OCI-LY1 (cell line): ENCODE measurements at regions not wholly inside any gene's neighbourhood (a gene's known extent, or its start where the extent isn't known, plus 50 kb on each side); places are given as distances from the start of the nearest gene placed in this dataset.

Source experiments
- H2AFZ ChIP-seq: fragments of 200-600 bp; sonication (generic), shearing (Covaris generic); 2 replicates; pipeline ENCODE4 v1.6.0; 2014; ENCODE audit warnings: antibody characterized with exemption, mild to moderate bottlenecking, low read length
- H3F3A ChIP-seq: fragments of 200-600 bp; sonication (generic), shearing (Covaris generic); 2 replicates; pipeline ENCODE4 v1.6.0; 2014; ENCODE audit warnings: mild to moderate bottlenecking, antibody characterized with exemption, low read length, moderate library complexity; ENCODE audit not compliant: insufficient read depth
- H3K27ac ChIP-seq: fragments of 200-600 bp; sonication (generic); 2 replicates; pipeline ENCODE4 v1.5.1; 2014; ENCODE audit warnings: low read length, mixed run types, mild to moderate bottlenecking, low read depth; ENCODE audit not compliant: poor library complexity, severe bottlenecking
- H3K27me3 ChIP-seq: fragments of 200-600 bp; sonication (generic); 2 replicates; pipeline ENCODE4 v1.6.0; 2014; ENCODE audit warnings: antibody characterized with exemption, mild to moderate bottlenecking, low read length, moderate library complexity; ENCODE audit not compliant: insufficient read depth
- H3K36me3 ChIP-seq: fragments of 200-600 bp; sonication (generic); 2 replicates; pipeline ENCODE4 v1.6.1; 2014; ENCODE audit warnings: mild to moderate bottlenecking, antibody characterized with exemption, low read length, moderate library complexity, mixed read lengths; ENCODE audit not compliant: insufficient read depth
- H3K4me1 ChIP-seq: fragments of 200-600 bp; sonication (generic); 2 replicates; pipeline ENCODE4 v1.5.1; 2014; ENCODE audit warnings: mild to moderate bottlenecking, low read length, moderate library complexity; ENCODE audit not compliant: insufficient read depth, severe bottlenecking
- H3K4me2 ChIP-seq: fragments of 200-600 bp; sonication (generic), shearing (Covaris generic); 2 replicates; pipeline ENCODE4 v1.6.1; 2014; ENCODE audit warnings: low read length
- H3K4me3 ChIP-seq: fragments of 200-600 bp; sonication (generic); 2 replicates; pipeline ENCODE4 v1.5.1; 2014; ENCODE audit warnings: low read length, low read depth, mild to moderate bottlenecking, mixed read lengths; ENCODE audit not compliant: poor library complexity, severe bottlenecking
- H3K79me2 ChIP-seq: fragments of 200-600 bp; shearing (Covaris generic); 2 replicates; pipeline ENCODE4 v1.6.1; 2016; ENCODE audit warnings: mixed run types, low read length, mixed read lengths; ENCODE audit not compliant: insufficient read depth
- H3K9ac ChIP-seq: fragments of 200-600 bp; sonication (generic), shearing (Covaris generic); 2 replicates; pipeline ENCODE4 v1.6.1; 2014; ENCODE audit warnings: mild to moderate bottlenecking, low read length, mixed read lengths
- H3K9me2 ChIP-seq: fragments of 200-600 bp; sonication (generic), shearing (Covaris generic); 2 replicates; pipeline ENCODE4 v1.6.1; 2014; ENCODE audit warnings: low read depth, mild to moderate bottlenecking, low read length, mixed read lengths
- H3K9me3 ChIP-seq: fragments of 200-600 bp; shearing (Covaris generic); 2 replicates; pipeline ENCODE4 v1.6.1; 2014; ENCODE audit warnings: low read length, mixed read lengths
- H4K20me1 ChIP-seq: fragments of 200-600 bp; sonication (generic), shearing (Covaris generic); 2 replicates; pipeline ENCODE4 v1.6.0; 2016; ENCODE audit warnings: mild to moderate bottlenecking, low read length; ENCODE audit not compliant: insufficient read depth
- EZH2 ChIP-seq: fragments of 200-600 bp; sonication (generic), shearing (Covaris generic); IDR thresholded peaks from 2 replicates; pipeline ENCODE4 v1.8.0; 2017; ENCODE audit warnings: borderline replicate concordance, mixed run types, mild to moderate bottlenecking, antibody characterized with exemption, low read length, moderate library complexity, mixed read lengths
- TF ChIP-seq, protein P1 (sequence below): fragments of 200-600 bp; sonication (generic), shearing (Covaris generic); IDR thresholded peaks from 2 replicates; pipeline ENCODE4 v1.5.1; 2017; ENCODE audit warnings: mild to moderate bottlenecking, antibody characterized with exemption, low read length, moderate library complexity, mixed read lengths

DNA sequence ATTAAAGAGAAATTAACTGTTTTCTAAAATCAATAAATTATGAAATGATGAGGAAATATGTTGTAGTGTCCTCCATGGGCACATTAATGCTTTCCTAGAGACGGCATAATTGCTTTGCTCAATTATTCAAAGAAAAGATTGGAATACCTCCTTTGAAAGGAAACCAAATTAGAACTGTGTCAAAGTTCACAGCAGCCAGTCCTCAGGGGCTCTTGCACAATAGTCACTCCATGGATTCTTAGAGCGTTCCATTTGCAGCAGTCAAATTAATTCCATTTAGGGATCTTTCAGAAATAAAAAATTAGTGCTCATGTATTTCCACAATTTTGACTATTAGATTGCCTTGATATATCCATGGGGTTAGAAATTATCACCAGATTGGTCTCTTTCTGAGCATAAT lies 841.6 kb upstream of the DPPA4 start:
- Histone ChIP-seq H3K9ac (no peak overlapping the region), H3K4me1 (no peaks in the 10 kb centered on the region), H2AFZ (no peak overlapping the region), H3K36me3 (no peaks in the 10 kb centered on the region), H3K27me3 (no peaks in the 10 kb centered on the region), H3K9me2 (no peaks in the 10 kb centered on the region), H3K4me2 (no peak overlapping the region), H3K4me3 (no peak overlapping the region), H3K79me2 (no peaks in the 10 kb centered on the region), H3F3A (no peaks in the 10 kb centered on the region), H4K20me1 (no peaks in the 10 kb centered on the region), H3K9me3 (no peaks in the 10 kb centered on the region), H3K27ac (no peak overlapping the region)
- TF ChIP-seq, protein P1, sequence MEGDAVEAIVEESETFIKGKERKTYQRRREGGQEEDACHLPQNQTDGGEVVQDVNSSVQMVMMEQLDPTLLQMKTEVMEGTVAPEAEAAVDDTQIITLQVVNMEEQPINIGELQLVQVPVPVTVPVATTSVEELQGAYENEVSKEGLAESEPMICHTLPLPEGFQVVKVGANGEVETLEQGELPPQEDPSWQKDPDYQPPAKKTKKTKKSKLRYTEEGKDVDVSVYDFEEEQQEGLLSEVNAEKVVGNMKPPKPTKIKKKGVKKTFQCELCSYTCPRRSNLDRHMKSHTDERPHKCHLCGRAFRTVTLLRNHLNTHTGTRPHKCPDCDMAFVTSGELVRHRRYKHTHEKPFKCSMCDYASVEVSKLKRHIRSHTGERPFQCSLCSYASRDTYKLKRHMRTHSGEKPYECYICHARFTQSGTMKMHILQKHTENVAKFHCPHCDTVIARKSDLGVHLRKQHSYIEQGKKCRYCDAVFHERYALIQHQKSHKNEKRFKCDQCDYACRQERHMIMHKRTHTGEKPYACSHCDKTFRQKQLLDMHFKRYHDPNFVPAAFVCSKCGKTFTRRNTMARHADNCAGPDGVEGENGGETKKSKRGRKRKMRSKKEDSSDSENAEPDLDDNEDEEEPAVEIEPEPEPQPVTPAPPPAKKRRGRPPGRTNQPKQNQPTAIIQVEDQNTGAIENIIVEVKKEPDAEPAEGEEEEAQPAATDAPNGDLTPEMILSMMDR, result no peak
- TF ChIP-seq EZH2, result no peak

DNA sequence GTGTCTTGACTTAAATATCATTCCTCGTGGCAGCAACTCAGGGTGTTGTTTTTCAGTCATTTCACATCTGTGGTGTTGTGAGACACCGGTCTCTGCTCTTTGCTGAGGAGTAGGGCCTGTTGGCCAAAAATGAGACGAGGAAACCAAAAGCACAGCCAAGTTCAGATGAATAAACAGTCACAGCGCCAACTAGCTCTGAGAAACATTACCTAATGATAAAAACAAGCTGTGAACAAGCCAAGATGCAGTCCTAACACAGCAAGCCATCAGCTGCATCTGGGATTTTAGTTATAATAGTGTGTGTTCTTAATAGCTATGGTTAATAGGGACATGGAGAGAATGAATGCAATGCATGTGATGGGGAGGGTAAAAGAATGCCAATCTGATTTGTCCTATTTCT lies 843.4 kb upstream of the DPPA4 start:
- Histone ChIP-seq H3F3A (no peaks in the 10 kb centered on the region), H3K4me3 (no peak overlapping the region), H3K27ac (no peak overlapping the region), H3K4me2 (no peak overlapping the region), H3K27me3 (no peaks in the 10 kb centered on the region), H3K9me3 (no peaks in the 10 kb centered on the region), H3K79me2 (no peaks in the 10 kb centered on the region), H3K9me2 (no peaks in the 10 kb centered on the region), H2AFZ (no peak overlapping the region), H4K20me1 (no peaks in the 10 kb centered on the region), H3K36me3 (no peaks in the 10 kb centered on the region), H3K4me1 (no peaks in the 10 kb centered on the region), H3K9ac (no peak overlapping the region)
- TF ChIP-seq, protein P1, result no peak
- no peak for TF ChIP-seq EZH2

DNA sequence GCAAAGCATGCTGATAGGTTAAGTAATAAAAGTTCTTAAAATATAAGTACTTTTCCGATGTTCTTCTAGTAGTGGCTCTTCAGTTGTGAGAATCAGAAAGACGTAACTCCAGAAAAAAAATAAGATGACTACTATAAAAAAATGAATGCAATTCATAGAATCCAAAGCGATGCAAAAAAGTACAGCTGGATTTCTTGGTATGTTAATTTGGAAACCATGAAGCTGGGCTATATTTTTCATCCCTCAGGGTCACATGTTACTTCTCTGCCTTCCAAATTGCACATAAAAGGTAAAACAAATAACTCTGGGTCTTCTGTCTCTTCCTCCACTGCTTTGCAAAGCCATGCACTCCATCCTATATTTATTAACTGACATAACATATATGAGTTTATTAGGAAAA lies 843.9 kb upstream of the DPPA4 start:
- TF ChIP-seq EZH2, result no peak
- TF ChIP-seq, protein P1, result no peak
- Histone ChIP-seq H3K4me3 (no peak overlapping the region), H3K9me2 (no peaks in the 10 kb centered on the region), H3K4me2 (no peak overlapping the region), H3K27me3 (no peaks in the 10 kb centered on the region), H3F3A (no peaks in the 10 kb centered on the region), H3K9me3 (no peaks in the 10 kb centered on the region), H3K27ac (no peak overlapping the region), H3K4me1 (no peaks in the 10 kb centered on the region), H2AFZ (no peak overlapping the region), H3K36me3 (no peaks in the 10 kb centered on the region), H4K20me1 (no peaks in the 10 kb centered on the region), H3K9ac (no peak overlapping the region), H3K79me2 (no peaks in the 10 kb centered on the region)
